Choroid plexus epithelial cell (primary cell): ENCODE measurements at regions not wholly inside any gene's neighbourhood (a gene's known extent, or its start where the extent isn't known, plus 50 kb on each side); places are given as distances from the start of the nearest gene placed in this dataset.

Experiments used
- DNase-seq: peaks from one replicate; pipeline ENCODE4 v3.0.0-alpha.2; 2010; ENCODE audit warnings: low read depth
- H3K4me3 ChIP-seq: 2 replicates; pipeline ENCODE4 v1.5.1; 2011; ENCODE audit warnings: low read depth, mild to moderate bottlenecking, control low read depth, low read length, moderate library complexity
- TF ChIP-seq, protein P1 (sequence below): conservative IDR thresholded peaks from 2 replicates; pipeline ENCODE4 v1.5.1; 2011; ENCODE audit warnings: low read depth, mild to moderate bottlenecking, control low read depth, inconsistent platforms, low read length, moderate library complexity

GRCh38 chr2:15731213-15731888, 139.7 kb downstream of the DDX1 start:
- no peak overlapping the region for H3K4me3 ChIP-seq
- DNase-seq, result no peak
- TF ChIP-seq, protein P1, sequence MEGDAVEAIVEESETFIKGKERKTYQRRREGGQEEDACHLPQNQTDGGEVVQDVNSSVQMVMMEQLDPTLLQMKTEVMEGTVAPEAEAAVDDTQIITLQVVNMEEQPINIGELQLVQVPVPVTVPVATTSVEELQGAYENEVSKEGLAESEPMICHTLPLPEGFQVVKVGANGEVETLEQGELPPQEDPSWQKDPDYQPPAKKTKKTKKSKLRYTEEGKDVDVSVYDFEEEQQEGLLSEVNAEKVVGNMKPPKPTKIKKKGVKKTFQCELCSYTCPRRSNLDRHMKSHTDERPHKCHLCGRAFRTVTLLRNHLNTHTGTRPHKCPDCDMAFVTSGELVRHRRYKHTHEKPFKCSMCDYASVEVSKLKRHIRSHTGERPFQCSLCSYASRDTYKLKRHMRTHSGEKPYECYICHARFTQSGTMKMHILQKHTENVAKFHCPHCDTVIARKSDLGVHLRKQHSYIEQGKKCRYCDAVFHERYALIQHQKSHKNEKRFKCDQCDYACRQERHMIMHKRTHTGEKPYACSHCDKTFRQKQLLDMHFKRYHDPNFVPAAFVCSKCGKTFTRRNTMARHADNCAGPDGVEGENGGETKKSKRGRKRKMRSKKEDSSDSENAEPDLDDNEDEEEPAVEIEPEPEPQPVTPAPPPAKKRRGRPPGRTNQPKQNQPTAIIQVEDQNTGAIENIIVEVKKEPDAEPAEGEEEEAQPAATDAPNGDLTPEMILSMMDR, result no peak

- H3K4me3 ChIP-seq, result no peak overlapping the region
- no peak for DNase-seq
- TF ChIP-seq, protein P1, result no peak
Observed at GRCh38 chr2:15731889-15732271, 140.2 kb downstream of the DDX1 start.

DNA sequence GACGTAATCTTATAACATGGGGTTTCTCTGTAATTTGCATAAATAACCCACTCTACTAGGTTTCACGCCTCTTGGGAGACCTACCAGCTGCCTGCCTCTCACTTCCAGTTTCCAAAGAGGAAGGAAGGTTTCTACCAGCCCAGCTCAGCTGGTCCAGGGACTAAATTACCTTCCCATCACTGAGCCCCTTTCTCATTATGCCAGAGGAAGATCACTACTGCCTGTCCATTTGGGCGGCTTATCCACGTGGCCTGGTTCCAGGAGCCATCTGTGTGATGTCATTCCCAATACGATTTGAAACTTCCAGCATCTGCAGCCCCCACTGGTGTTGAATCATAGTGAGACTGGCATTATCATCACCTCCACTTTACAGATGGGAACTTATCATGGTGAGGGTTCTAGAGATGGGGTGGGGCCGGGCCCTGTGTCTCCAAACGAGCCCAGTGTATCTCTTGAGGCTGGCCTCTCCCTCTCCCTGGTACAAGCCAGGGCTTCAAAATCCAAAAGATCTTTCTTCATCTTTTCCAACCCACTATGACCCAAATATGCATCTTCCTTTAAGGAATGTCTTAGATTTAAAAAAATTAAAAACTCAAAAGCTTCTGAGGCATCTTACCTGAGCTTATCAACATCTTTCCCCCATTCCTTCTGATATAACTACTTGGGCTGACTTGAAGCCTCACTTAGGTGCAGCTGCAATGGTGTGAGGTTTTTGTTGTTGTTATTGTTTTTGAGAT, 140.8 kb downstream of the DDX1 start:
- DNase-seq, result no peak

DNA sequence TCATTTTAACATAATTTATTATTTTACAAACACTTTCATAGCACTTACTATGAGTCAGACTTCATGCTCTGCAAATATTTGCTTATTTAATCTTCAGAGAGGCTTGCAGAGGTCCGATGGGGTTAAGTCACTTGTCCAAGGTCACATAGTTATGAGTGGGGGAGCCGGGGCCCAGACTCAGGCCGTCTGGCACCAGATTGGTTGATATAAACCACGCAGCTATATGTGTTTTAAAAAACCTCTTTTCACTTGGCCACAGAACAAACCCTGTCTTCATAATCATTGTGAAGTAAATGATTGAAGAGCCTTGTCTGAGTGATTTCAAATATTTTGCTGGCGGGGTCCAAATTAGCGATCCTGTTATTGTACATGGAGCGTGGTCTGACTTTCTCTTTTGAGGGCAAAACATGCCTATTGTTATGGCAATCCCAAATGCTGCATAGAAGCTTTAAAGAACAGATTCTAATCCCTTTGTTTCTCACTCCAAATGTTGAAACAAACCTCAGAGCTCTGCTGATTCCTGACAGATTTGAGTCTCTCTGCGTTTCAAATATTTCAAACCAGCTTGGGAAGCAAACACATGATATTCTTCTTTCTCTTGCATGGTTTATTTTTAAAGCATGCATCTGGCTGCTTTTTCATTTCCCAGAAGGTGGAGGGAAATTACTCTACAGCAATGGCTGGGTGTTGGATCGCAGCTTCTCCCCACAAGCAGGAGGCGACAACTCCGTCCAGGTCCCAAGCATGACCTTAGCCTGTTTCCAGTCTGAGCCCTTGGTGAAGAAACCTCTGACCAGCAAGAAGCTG, 142.4 kb downstream of the DDX1 start:
- no peak overlapping the region for H3K4me3 ChIP-seq
- TF ChIP-seq, protein P1, result no peak
- peak; percentile 84 for DNase-seq

More for the DNA sequence above, 140.8 kb downstream of the DDX1 start:
- TF ChIP-seq, protein P1, result no peak
- no peak overlapping the region for H3K4me3 ChIP-seq

- DNase-seq, result peak; percentile 60
- no peak overlapping the region for H3K4me3 ChIP-seq
- TF ChIP-seq, protein P1, result no peak
Observed at GRCh38 chr2:15734674-15735483, 143.2 kb downstream of the DDX1 start.

GRCh38 chr2:15735484-15736326, 144.0 kb downstream of the DDX1 start:
- no peak overlapping the region for H3K4me3 ChIP-seq
- TF ChIP-seq, protein P1, result no peak
- no peak for DNase-seq
